GM12878 (cell line): ENCODE measurements at regions not wholly inside any gene's neighbourhood (a gene's known extent, or its start where the extent isn't known, plus 50 kb on each side); places are given as distances from the start of the nearest gene placed in this dataset.

Source experiments
- ATAC-seq: fragments of 200-7000 bp; cut with Tn5 transposase; 3 replicates; pipeline ENCODE4 v1.9.1; 2020; ENCODE audit warnings: mild to moderate bottlenecking, moderate library complexity
- BruUV-seq: library from RNA; stranded (reverse); fragments of 400-500 nt; replicated peaks from 2 replicates; lab custom pipeline; 2021; lab: Mats Ljungman, UMichigan
- CTCF ChIA-PET: fragments of 300-600 bp; sonication (Branson Sonifier 250); formaldehyde crosslinking; extraction: SDS; loops from one replicate; lab custom pipeline; 2021; ENCODE audit warnings: inconsistent platforms; lab: Yijun Ruan, JAX
- POLR2A ChIA-PET: fragments of 350-600 bp; formaldehyde crosslinking; extraction: SDS; loops from one replicate; lab custom pipeline; 2021; ENCODE audit warnings: inconsistent platforms; lab: Charles Lee
- RAD21 ChIA-PET: fragments of 300-600 bp; sonication (Branson Sonifier 250); formaldehyde crosslinking; loops from one replicate; lab custom pipeline; 2023; ENCODE audit warnings: antibody characterized with exemption; ENCODE audit not compliant: unreplicated experiment; lab: Charles Lee
- SMC1A ChIA-PET: fragments of 300-600 bp; sonication (Branson Sonifier 250); formaldehyde crosslinking; loops from one replicate; lab custom pipeline; 2023; ENCODE audit not compliant: unreplicated experiment, uncharacterized antibody; lab: Charles Lee
- DNase-seq: peaks from one replicate; pipeline ENCODE4 v3.0.0-alpha.2; 2011; ENCODE audit warnings: low read depth, low spot score
- FAIRE-seq: peaks from 3 replicates; lab custom pipeline; 2011; peaks lifted over from hg19 to GRCh38; lab: Jason Lieb, UNC
- H2AFZ ChIP-seq: 2 replicates; pipeline ENCODE4 v1.6.0; 2011; ENCODE audit warnings: low read depth, low read length, control low read depth; ENCODE audit not compliant: control insufficient read depth
- H3K27ac ChIP-seq: 2 replicates; pipeline ENCODE4 v1.5.1; 2011; ENCODE audit warnings: control low read depth; ENCODE audit not compliant: control insufficient read depth, insufficient read depth
- H3K27me3 ChIP-seq, 2 experiments: replicated peaks in 1 of 2; 2 replicates each; pipeline versions ENCODE4 v1.6.0 to v1.6.1; 2011; ENCODE audit warnings: low read length in 1 of 2; ENCODE audit not compliant: control insufficient read depth in 2 of 2, insufficient read depth in 2 of 2
- H3K36me3 ChIP-seq, 2 experiments: 2 replicates each; pipeline ENCODE4 v1.5.1; 2011; ENCODE audit warnings: low read length in 1 of 2; ENCODE audit not compliant: control insufficient read depth in 2 of 2, insufficient read depth in 2 of 2
- H3K4me1 ChIP-seq: 2 replicates; pipeline ENCODE4 v1.6.1; 2011; ENCODE audit warnings: mild to moderate bottlenecking, low read length, moderate library complexity, mixed read lengths; ENCODE audit not compliant: control insufficient read depth, insufficient read depth
- H3K4me2 ChIP-seq: 2 replicates; pipeline ENCODE4 v1.6.0; 2011; ENCODE audit warnings: control low read depth; ENCODE audit not compliant: control insufficient read depth, insufficient read depth
- H3K4me3 ChIP-seq: fragments of 200-600 bp; sonication (generic); 2 replicates; pipeline ENCODE4 v1.5.1; 2016
- H3K79me2 ChIP-seq: 2 replicates; pipeline ENCODE4 v1.6.0; 2011; ENCODE audit warnings: low read length; ENCODE audit not compliant: control insufficient read depth, insufficient read depth
- H3K9ac ChIP-seq: 2 replicates; pipeline ENCODE4 v1.8.0; 2011; ENCODE audit warnings: low read length, control low read depth, mixed read lengths; ENCODE audit not compliant: control insufficient read depth, insufficient read depth
- H3K9me3 ChIP-seq: replicated peaks from 3 replicates; pipeline ENCODE4 v1.5.1; 2011; ENCODE audit warnings: mild to moderate bottlenecking, low read length; ENCODE audit not compliant: control insufficient read depth, insufficient read depth
- H4K20me1 ChIP-seq: 2 replicates; pipeline ENCODE4 v1.6.0; 2011; ENCODE audit not compliant: control insufficient read depth, insufficient read depth
- CEBPB ChIP-seq, 2 experiments: fragments of 150-350 bp in 1 of 2; IDR thresholded peaks; 2 replicates each; pipeline ENCODE4 v1.6.1; 2012 to 2014; ENCODE audit warnings: low read depth in 2 of 2, low read length in 2 of 2, borderline replicate concordance in 1 of 2, inconsistent platforms in 1 of 2
- MEF2B ChIP-seq: fragments of 450-650 bp; IDR thresholded peaks from 2 replicates; pipeline ENCODE4 v1.6.1; 2018; ENCODE audit warnings: mild to moderate bottlenecking, moderate library complexity; ENCODE audit not compliant: partially characterized antibody, poor library complexity, severe bottlenecking
- MYB ChIP-seq: fragments of 150-350 bp; IDR thresholded peaks from 2 replicates; pipeline ENCODE4 v1.6.1; 2014; ENCODE audit warnings: mild to moderate bottlenecking, low read depth, low read length, borderline replicate concordance
- POLR2A ChIP-seq: IDR thresholded peaks from 2 replicates; pipeline ENCODE4 v1.6.1; 2011; ENCODE audit warnings: low read depth, mild to moderate bottlenecking, low read length
- POLR2AphosphoS5 ChIP-seq: IDR thresholded peaks from 2 replicates; pipeline ENCODE4 v1.6.1; 2011; ENCODE audit warnings: mild to moderate bottlenecking, low read length, inconsistent platforms
- SMC3 ChIP-seq: IDR thresholded peaks from 2 replicates; pipeline ENCODE4 v1.6.1; 2011; ENCODE audit warnings: low read length, improper control_type of control experiment, borderline replicate concordance
- SREBF2 ChIP-seq: IDR thresholded peaks from 2 replicates; pipeline ENCODE4 v1.6.1; 2012; ENCODE audit warnings: mild to moderate bottlenecking, low read length
- TARDBP ChIP-seq: IDR thresholded peaks from 2 replicates; pipeline ENCODE4 v1.6.1; 2016; ENCODE audit warnings: borderline replicate concordance
- YBX1 ChIP-seq: fragments of 450-650 bp; IDR thresholded peaks from 2 replicates; pipeline ENCODE4 v1.6.1; 2016; ENCODE audit warnings: antibody characterized with exemption
- WGBS: methylation state at CpG from one replicate; pipeline ENCODE4 v1.1.6; 2016; ENCODE audit warnings: low lambda C conversion rate; ENCODE audit not compliant: insufficient replicate concordance, insufficient coverage; ENCODE audit errors: missing lambda C conversion rate; 5-methylcytosine and 5-hydroxymethylcytosine counted together
- in situ Hi-C: fragments of 300-500 bp; cut with MboI; formaldehyde crosslinking; loops from 9 replicates; pipeline ENCODE4 v1.14.3; 2018; ENCODE audit warnings: mixed read lengths
- intact Hi-C: fragments of 100-400 bp; cut with micrococcal nuclease; formaldehyde crosslinking; loops from one replicate; pipeline ENCODE4 v1.14.2; 2022; ENCODE audit not compliant: unreplicated experiment
- TF ChIP-seq, protein P1 (sequence below): IDR thresholded peaks from 2 replicates; pipeline ENCODE4 v1.6.1; 2012; ENCODE audit warnings: low read depth, low read length, improper control_type of control experiment

DNA sequence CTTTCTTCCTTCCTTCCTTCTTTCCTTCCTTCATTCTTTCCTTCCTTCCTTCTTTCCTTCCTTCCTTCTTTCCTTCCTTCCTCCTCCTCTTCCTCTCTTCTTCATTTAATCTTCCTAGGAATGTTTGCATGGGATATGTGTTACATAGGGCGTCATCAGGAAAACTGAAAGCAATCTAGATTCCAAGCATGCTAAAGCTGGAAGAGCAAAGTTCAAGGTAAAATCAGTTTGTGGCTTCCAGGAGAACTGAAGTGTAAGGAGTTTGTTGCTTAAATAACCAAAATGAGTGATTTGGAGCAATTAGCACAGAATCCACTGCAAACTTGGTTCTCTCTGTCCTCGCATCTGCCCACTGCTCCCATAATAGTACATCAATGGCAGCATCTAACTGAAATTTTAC, 716.2 kb downstream of the GBE1 start:
- no TSS peak for BruUV-seq
- TF ChIP-seq TARDBP (no peak), CEBPB (IDR thresholded peaks at IDR 0.05; ENCODE audit: borderline replicate concordance in 1 of 2, low read depth in 2 of 2, low read length in 2 of 2) (no peak), SMC3 (no peak), MEF2B (no peak), MYB (no peak), SREBF2 (no peak), YBX1 (no peak), POLR2A (no peak), POLR2AphosphoS5 (no peak)
- TF ChIP-seq, protein P1, sequence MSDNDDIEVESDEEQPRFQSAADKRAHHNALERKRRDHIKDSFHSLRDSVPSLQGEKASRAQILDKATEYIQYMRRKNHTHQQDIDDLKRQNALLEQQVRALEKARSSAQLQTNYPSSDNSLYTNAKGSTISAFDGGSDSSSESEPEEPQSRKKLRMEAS = no peak
- no peaks in the 10 kb centered on the region for H3K79me2 ChIP-seq
- ChIA-PET CTCF (no interaction called here), SMC1A (no interaction called here), POLR2A (no interaction called here), RAD21 (no interaction called here)
- H3K36me3 ChIP-seq = no peaks in the 10 kb centered on the region
- H3K4me1 ChIP-seq = no peaks in the 10 kb centered on the region
- ATAC-seq (no peak), FAIRE-seq (no peak), DNase-seq (no peak)
- in situ Hi-C loops (no loop called here), intact Hi-C loops (no loop called here)
- no peaks in the 10 kb centered on the region for H3K9me3 ChIP-seq
- no peaks in the 10 kb centered on the region for H4K20me1 ChIP-seq
- no peak overlapping the region for H3K4me3 ChIP-seq
- H3K9ac ChIP-seq = no peak overlapping the region
- H3K27me3 ChIP-seq = no peaks in the 10 kb centered on the region
- WGBS = 18% methylated on average over 2 of the region's 2 CpGs
- no peak overlapping the region for H3K4me2 ChIP-seq
- H2AFZ ChIP-seq = no peak overlapping the region
- H3K27ac ChIP-seq = no peak overlapping the region
